ENCODE measurements at regions not wholly inside any gene's neighbourhood (a gene's known extent, or its start where the extent isn't known, plus 50 kb on each side); places are given as distances from the start of the nearest gene placed in this dataset.

DNA sequence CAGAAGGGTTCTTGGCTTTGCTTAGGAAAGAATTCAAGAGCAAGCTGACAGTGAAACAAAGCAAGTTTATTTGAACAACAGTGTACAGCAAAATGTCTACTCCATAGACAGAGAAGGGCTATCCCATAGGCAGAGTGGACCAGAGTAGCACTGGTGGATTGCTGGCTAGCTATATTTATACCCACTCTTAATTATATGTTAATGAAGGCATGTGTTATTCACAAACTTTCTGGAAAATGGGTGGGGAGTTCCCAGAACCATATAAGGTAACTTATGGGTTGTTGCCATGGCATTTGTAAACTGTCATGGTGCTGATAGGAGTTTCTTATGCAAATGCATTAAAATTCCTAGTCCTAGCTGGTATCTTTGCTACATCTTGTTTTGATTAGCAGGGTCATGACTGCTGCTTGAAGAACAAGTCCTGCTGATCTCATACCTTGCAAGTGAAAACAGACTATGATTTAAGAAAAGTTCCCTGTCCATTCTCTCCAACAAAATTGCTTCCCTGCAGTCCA is 330.5 kb downstream of the BUD13 start:
- no peak for DNase-seq (ENCODE audit: low read depth)

DNA sequence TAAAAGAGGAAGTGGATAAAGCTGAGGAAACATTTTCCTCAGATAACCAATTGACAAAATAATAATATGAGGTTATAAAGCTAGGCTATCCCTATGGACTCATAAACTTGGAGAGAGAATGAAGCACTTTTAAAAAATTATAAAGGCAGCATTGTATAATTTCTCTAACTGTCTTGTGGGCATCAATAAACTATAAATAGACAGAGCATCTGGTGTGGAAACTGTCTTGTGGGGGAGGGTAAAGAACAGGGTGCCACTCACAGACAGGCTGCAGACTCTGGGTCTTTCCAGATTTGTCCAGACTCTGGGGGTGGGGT is 333.5 kb downstream of the BUD13 start:
- no peak for DNase-seq (ENCODE audit: low read depth)

DNA sequence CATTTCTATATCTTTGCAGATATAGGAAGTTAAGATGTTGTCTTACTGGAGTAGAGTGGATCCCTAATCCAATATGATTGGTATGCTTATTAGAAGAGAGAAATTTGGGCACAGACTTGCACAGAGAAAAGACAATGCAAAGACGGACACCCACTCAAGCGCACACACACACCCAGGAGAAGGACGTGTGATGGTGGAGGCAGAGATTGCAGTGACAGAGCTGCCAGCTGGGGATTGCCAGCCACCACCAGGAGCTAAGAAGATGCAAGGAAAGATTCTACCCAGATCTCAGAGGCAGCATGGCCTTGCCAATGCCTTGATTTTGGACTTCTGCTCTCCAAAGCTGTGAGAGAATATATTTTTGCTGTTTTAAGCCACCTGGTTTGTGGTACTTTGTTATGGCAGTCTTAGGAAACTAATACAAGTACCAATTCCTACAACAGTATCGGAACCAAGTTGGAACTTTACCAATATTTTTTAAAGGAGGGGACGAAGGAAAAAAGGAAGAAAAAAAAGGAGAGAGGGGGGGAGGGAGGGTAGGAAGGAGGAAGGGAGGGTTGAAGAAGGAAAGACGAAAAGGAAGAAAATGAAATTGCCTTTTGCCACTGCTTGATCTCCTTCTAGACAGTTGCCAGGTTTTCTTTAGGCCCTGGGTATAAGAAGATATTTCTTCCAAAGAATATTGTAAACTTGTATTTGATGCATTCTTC is 334.0 kb downstream of the BUD13 start:
- DNase-seq (ENCODE audit: low read depth) = no peak

DNA sequence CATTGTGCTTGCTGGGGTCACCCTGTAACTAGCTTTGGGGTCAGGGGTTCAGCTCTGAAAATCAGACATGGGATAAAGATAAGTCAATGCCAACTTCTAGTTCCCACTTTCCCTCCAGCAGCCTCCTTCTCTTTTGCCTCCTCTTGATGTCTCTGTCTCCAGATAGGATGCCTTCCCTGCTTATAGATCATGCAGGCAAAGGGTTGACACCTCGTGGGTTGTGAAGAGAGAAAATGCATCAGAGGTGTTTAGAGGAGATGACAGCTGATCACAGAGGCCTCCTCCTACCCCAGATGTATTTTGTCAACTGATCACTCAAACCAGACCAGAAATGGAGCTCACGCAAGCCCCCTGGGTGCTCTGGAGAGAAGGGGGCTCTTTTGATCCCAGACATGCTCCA is 337.8 kb downstream of the BUD13 start:
- DNase-seq (ENCODE audit: low read depth) = no peak

DNA sequence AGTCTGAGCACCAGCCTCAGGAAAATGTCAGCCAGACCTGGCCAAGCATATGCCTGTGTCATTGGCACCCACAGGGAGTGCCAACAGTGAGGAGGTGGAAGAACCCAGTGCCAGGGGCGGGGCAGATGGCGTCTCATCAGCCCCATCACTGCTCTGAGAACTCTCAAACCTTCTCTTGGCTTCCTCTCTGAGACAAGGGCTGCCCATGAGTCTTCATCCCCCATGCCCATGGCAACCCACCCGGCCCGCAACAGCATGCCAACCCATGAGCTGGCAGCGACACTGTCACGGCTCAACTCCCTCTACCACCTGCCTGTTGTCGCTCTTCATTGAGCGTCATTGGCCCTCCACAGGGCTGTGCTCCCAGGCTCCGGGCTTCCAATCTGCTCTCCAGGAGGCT is 340.5 kb downstream of the BUD13 start:
- DNase-seq (ENCODE audit: low read depth) = no peak

DNA sequence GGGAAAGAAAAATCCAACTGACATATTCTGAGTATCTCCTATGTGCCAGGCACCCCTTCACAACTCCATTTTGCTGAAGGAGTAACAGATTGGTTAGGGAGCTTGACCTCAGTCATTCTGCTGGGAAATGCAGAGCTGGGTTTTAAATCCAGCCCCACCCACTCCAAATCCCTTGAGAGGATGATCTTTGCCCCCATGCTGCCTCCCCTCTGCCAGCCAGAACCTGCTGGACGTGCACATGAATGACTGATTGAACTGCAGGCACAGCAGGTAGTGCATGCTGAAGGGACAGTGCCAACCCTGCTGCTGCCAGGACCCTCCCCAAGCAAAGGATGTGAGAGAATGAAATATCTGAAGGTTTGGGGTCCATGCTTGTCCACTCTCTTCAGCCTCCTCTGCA is 340.9 kb downstream of the BUD13 start:
- DNase-seq (ENCODE audit: low read depth) = no peak

DNA sequence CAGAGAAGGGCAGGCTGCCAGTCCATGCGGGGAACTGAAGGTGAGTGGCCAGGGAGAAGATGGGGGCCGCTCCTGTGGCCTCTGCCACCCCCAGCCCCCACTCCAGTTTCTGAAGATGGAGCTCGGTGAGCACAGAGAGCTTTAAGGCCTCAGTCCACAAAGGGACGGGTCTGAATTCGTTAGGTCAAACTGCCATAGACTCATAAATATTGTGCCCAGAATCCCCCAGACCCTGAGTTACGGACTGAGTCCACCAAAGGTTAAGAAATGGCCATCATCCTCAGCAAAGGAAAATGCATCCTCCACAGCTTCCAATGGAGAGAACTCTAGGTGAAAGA is 344.2 kb downstream of the BUD13 start:
- no peak for DNase-seq (ENCODE audit: low read depth)

DNA sequence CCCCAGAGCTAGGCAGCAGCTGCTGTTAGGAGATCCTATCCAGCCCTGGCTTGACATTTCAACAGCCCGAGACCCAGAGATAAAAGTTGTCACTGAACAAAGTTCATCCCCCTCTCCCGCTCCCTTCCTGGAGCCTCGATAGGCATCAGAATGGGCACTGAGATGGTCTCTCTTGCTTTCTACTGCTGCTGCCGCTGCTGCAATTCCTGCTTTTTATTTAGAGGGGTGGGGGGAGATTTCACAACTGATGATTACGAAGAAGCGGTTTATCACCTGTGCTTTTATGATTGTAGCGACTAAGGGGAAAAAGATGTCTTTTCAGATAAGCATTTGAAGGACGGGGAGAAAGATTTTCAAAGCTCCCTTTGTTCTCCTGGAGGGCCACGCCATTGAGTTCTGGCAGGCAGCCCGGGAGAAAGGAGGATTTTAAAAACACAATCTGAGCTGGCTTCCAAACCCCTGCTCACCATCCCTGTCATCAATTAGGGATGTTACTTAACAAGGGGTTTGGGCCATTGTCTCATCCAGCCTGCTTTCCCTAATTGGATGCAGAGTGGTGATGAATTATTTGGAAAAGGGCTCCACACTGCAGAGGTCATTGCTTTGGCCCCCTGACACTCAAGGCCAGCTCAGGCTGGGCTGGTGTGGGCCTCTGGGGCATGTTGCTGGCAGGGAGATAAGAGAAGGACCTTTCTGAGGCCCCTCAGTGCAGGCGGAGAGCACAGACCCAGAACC is 344.7 kb downstream of the BUD13 start:
- DNase-seq (ENCODE audit: low read depth) = no peak

DNA sequence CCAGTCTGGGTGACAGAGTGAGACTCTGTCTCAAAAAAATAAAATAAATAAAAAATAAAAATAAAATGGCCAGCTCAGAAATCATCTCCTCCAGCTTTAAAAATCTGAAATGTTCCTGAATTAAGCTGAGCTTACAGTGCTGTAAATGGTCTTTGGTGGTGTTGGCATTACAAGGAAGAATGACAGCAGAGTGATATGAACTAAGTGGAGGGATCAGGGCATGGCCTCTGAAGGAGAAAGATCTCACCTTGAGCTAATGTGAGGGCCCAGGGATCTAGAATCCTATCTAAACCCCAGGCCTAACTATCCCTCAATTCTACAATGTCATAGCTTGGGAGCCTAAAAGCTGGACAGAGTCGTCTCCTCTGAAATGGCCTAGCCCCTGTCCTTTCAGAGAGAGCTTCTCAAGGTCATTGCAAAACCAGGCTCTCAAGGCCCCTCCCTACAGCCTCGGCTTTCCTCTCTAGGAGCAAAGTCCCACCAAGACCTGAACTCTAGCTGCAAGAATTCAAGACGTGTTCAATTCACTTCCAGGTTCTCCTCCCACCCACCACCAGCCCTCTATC is 345.4 kb downstream of the BUD13 start:
- DNase-seq (ENCODE audit: low read depth) = no peak

DNA sequence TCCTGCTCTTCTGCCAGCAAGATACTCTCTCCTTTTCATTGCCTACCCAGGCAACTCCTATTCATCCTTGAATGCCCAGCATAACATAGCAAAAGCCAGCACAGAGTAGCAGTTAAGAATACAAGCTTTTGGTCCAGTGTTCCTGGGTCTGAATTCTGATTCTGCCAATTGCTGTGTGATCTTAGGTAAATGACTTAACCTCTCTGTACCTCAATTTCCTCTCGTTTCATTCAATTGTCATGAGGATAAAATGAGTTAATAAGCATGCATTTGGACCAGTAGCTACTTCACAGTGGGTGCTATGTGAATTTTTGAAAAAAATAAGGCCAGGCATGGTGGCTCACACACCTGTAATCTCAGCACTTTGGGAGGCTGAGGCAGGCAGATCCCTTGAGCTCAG is 346.0 kb downstream of the BUD13 start:
- DNase-seq (ENCODE audit: low read depth) = no peak

DNA sequence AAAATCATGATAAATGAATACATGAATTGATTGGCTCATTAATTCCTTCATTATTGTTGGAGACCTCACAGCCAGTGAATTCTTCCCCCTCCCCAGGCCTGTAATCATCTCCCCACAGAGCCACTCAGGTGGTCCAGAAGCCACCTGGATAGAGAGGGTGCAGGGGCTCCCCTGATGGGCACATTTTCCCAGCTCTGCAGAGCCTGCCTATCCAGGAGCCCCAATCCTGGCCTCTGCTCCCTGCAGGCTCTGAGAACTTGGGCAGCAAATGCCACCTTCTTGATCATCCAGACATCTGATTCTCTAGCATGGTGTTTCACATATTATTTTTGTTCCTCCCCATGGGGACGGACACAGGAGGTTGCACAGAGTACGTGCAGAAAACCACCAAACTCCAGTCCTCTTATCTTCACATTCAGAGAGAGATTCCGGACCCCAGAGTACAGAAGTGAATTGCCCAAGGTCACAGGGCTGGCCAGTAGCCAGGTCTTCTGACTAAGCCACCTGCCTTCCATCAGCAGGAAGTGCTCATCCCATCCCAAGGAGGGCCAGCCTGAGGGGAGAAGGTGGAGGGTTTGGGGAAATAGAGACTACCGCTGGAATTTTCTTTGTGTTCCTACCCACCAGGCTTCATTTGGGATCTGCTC is 348.0 kb downstream of the BUD13 start:
- no peak for DNase-seq (ENCODE audit: low read depth)

DNA sequence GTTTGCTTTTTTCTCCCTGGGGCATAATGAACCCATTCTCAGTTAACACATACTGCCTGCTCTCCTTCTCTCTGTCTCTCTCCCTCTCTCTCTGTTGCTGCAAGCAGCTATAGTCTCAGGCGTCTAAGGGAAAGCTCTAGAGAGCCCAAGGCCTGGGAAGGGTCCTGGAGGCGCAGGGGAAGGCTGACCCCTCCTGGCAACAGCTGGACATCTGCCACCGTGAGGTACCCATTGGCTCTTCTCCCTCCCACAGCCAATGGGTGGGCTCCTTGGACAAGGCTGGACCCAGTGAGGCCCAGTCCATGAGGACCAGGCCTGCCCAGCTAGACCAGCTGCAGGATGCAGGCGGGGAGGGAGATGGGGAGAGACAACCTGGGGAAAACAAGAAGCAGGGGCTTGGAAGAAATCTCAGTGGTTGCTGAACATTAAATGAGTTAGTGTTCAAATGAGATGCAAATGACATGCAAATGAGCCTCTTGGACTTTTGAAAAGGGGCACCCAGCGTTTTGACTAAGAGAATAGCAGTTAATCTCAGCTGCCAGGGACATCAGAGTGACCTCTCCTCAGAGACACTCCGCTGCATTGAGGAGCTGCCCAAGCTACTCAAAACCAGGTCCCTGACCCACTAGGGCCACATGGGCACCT is 349.7 kb downstream of the BUD13 start:
- DNase-seq (ENCODE audit: low read depth) = no peak

DNA sequence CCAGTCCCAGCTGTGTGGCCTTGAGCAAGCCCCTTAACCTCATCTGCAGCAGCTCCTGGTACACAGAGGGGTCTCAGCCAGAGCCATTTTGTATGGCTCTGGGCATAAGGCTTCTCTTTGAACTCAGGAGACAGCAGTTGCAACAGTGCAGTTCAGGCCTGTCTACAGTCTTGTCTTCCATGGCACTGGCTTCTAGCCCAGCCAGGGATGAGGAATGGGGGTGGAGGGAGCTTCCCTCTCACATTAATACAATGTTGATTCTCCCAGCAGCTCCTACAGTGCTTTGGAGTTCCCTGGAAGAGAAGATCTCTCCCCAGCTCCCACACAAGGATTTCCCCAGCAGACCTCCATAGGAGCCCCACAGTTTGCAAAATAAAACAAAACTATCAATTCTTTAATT is 350.2 kb downstream of the BUD13 start:
- DNase-seq (ENCODE audit: low read depth) = no peak

DNA sequence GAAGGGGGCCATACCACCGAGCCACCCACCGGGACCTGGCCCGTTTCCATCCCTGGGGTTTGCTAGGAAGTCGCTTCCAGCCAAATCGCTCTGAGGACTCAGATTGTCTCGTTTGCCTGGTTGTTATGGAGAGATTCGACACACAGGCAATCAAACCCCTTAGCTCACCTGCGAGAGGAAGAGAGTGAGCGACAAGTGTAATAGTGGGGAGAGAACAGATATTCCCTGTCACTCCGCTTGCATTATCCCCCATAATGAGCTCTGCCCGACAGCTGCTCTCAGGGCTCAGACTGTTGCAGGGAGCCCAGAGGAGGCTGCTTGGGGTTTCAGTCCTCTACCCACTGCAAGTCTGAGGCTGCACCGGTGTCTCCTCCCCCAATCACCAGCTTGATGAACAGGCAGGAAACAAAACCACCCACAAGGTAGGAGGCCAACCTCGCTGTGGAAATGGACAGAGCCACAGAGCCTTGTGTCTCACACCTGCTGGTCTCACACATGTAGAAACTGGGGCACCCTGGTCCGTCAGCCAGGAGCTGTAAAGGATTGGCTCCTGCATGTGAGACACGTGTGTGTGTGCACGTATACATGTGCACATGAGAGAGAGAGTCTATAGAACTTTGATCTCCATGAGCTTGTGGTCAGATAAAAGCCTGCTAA is 351.1 kb downstream of the BUD13 start:
- no peak for DNase-seq (ENCODE audit: low read depth)

DNA sequence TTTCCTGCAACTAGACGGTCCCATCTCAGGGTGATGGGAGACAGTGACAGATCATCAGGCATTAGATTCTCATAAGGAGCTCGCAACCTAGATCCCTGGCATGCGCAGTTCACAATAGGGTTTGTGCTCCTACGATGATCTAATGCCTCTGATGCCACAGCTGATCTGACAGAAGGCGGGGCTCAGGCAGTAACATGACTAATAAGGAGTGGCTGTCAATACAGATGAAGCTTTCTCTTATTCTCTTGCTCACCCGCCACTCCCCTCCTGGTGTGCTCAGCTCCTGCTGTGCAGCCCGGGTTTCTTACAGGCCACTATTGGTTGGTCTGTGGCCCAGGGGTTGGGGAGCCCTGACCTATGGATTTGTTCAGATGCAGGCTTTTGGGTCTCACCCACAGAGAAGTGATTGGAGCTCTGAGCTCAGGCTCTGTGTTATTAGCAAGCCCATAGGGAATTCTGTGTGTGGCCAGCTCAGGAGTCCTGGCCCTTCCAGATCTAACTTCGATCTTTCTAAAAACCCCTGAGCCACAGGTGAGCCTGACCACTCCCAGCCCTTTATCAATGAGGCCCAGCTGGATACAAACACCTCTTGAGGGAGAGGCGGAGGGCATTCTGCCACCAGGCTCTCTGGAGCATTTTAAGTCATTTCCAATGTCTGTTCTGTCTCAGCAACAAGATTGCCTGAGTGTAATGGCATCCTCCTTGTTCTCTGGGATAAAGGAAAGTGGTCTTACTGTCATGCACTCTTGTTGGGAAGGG is 351.8 kb downstream of the BUD13 start:
- DNase-seq (ENCODE audit: low read depth) = no peak

DNA sequence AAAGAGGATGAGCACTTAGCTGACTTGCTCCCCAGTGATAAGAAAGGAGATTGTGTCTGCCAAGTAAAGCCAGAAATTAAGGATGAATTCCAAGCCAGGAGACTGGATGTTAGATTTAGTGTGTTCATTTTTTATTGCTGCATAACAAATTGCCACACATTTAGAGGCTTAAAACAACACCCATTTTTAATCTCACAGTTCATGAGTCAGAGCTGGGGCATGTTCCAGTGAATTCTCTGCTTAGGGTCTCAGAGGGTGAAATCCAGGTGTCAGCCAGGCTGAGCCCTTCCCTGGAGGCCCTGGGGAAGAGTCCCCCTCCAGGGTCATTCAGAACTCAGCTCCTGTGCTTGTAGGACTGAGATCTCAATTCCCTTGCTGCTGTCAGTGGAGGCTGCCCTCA is 352.8 kb downstream of the BUD13 start:
- no peak for DNase-seq (ENCODE audit: low read depth)

DNA sequence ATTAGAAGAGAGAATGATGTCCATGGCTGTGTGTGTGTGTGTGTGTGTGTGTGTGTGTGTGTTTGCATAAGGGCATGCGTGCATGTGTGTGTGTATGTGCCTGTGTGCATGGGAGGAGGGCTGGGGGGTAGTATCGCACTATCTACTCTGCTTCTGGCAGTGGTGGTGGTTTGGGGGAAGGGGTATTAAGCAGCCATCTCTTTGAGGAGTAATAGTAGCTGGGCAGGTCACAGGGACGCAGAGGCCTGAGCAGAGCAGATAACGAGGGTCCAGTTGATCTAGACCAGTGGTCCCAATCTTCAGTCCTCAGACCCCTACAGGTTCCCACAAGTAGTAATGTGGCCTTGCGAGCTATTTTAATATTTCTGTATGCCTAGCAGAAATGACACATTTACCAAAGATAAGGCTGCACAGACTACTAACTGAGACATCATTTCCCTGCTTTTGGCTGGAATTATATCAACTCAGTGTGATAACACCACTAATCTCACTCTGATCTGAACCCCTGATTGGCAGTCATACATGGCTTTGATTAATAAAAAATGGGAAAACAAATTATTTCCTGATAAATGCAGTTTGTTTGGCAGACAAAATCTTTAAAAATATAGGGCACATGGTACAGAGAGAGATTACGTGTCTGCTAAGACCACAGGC is 354.3 kb downstream of the BUD13 start:
- no peak for DNase-seq (ENCODE audit: low read depth)

DNA sequence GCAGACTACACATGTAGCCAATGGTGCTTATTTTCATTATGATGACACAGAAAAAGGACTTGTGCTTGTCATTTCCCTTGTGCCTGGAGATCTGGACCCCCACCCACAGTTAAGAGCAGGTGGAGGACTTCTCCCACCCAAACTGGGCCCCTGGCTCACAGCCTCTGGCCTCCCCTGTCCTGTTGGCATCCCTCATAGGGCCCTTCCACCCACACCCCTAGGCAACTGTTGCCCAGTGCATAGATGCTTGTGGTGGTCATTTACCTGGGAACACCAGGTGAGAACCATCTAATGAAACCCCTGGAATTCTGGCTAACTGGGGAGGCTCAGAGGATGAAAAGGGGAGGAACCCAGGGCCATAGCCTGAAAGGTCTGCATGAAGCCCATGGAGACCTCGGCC is 355.9 kb downstream of the BUD13 start:
- DNase-seq (ENCODE audit: low read depth) = no peak

DNA sequence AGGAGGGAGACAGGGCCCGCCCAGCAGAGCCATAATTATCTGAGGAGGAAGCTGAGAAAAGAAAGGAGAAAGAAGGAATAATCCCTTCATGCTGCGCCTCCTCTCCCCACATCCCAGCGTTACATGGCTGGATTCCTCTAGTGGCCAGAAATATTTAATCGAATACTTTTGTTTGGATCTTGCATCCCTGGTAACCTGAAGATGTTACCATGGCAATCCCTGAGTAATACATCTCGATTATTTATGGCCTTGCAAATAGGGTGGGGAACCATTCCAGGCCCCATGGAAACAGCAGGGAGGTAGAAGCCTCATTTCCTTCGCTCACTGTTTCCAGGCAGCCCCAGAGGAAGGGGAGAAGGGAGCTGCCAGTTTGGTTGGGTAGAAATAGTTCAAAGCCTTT is 357.7 kb downstream of the BUD13 start:
- no peak for DNase-seq (ENCODE audit: low read depth)

DNA sequence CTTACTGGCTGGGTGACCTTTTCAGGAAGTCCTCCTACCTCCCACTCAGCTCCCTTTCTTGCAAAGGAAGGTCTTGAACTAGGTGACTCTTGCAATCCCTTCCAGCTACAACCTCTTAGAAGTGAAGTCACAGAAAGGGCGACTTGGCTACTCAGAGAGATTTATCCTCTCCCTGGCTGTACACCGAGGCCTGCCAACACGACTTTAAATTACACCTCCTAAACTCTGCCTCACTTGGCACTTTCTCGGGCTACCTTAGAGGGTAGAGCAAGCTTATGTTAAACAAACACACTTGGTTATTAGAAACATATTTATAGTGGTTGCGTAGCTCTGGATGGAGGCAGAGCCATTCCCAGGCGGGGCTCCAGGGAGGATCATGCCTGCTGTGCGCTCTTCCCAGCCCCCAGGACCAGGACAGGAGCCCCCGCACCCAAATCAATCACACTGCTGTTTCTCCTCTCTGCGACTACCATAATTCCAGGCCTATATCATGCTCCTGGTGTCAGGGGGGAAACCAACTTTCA is 358.4 kb downstream of the BUD13 start:
- DNase-seq (ENCODE audit: low read depth) = no peak

Data from stromal cell of bone marrow (primary cell).